NT2/D1 (cell line): ENCODE measurements at regions not wholly inside any gene's neighbourhood (a gene's known extent, or its start where the extent isn't known, plus 50 kb on each side); places are given as distances from the start of the nearest gene placed in this dataset.
"Not testable (repeated sequence)": the region's sequence is repeated elsewhere in the genome, so short reads cannot be mapped to it uniquely, and the experiment has no call there.

Experiments used
- DNase-seq: peaks from one replicate; pipeline ENCODE4 v3.0.0-alpha.2; 2011; ENCODE audit warnings: low read depth, low spot score
- H3K27me3 ChIP-seq: 2 replicates; pipeline ENCODE4 v1.6.0; 2011; ENCODE audit warnings: mild to moderate bottlenecking; ENCODE audit not compliant: insufficient read length, insufficient read depth
- H3K36me3 ChIP-seq: 2 replicates; pipeline ENCODE4 v1.6.1; 2011; ENCODE audit warnings: mild to moderate bottlenecking, low read length, mixed read lengths; ENCODE audit not compliant: insufficient read depth, insufficient read length
- H3K4me1 ChIP-seq: 2 replicates; pipeline ENCODE4 v1.5.1; 2011; ENCODE audit not compliant: insufficient read depth, insufficient read length
- H3K4me3 ChIP-seq: 2 replicates; pipeline ENCODE4 v1.5.1; 2011; ENCODE audit warnings: low read depth; ENCODE audit not compliant: insufficient read length
- H3K9ac ChIP-seq: 2 replicates; pipeline ENCODE4 v1.6.0; 2011; ENCODE audit warnings: low read depth; ENCODE audit not compliant: insufficient read length
- H3K9me3 ChIP-seq: 2 replicates; pipeline ENCODE4 v1.5.1; 2011; ENCODE audit warnings: mild to moderate bottlenecking, low read length; ENCODE audit not compliant: insufficient read depth
- SUZ12 ChIP-seq: IDR thresholded peaks from 2 replicates; pipeline ENCODE4 v1.6.1; 2011; ENCODE audit not compliant: insufficient read length, insufficient read depth; ENCODE audit errors: extremely low read depth
- YY1 ChIP-seq: IDR thresholded peaks from 2 replicates; pipeline ENCODE4 v1.6.1; 2011; ENCODE audit not compliant: insufficient read length, insufficient read depth
- ZNF274 ChIP-seq: IDR thresholded peaks from 2 replicates; pipeline ENCODE4 v1.6.1; 2011; ENCODE audit warnings: mild to moderate bottlenecking, low read depth, low read length

- peak; percentile 11 for DNase-seq
- no peaks in the 10 kb centered on the region for H3K36me3 ChIP-seq
- no peaks in the 10 kb centered on the region for H3K27me3 ChIP-seq
- no peaks in the 10 kb centered on the region for H3K9me3 ChIP-seq
- no peak for TF ChIP-seq YY1
- H3K4me3 ChIP-seq, result no peak overlapping the region
- no peak overlapping the region for H3K9ac ChIP-seq
- peaks cover 2% of the 10 kb centered on the region for H3K4me1 ChIP-seq
Observed at GRCh38 chr5:106086352-106086751, 1584.4 kb downstream of the EFNA5 start.

GRCh38 chr5:106085556-106085955 is 1585.2 kb downstream of the EFNA5 start:
- Histone ChIP-seq H3K36me3 (no peaks in the 10 kb centered on the region), H3K27me3 (no peaks in the 10 kb centered on the region), H3K4me1 (peaks cover 2% of the 10 kb centered on the region), H3K9me3 (no peaks in the 10 kb centered on the region), H3K4me3 (no peak overlapping the region), H3K9ac (no peak overlapping the region)
- no peak for DNase-seq
- TF ChIP-seq YY1 (no peak), SUZ12 (no peak), ZNF274 (no peak)

DNA sequence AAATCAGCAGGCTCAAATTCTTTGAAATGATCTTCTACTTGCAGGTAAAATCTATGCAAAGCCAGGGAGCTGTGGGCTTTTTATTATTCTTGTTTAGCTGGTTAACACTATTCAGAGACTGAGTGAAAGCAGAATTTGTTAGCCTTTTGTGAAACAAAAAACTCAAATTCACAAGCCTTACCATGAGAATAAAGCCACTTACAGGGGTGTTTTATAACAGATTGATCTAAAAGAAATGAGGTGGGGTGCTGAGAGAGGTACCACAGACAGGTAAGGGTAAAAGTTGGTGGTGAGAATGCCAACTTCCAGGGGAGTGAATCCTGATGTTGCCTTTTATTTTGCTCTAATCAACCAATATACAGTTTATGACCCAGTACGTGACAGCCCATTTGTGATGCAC is 1585.6 kb downstream of the EFNA5 start:
- H3K36me3 ChIP-seq, result no peaks in the 10 kb centered on the region
- DNase-seq, result peak; percentile 13
- no peak overlapping the region for H3K4me3 ChIP-seq
- TF ChIP-seq YY1 (no peak), ZNF274 (no peak), SUZ12 (no peak)
- H3K27me3 ChIP-seq, result no peaks in the 10 kb centered on the region
- no peak overlapping the region for H3K9ac ChIP-seq
- H3K9me3 ChIP-seq, result no peaks in the 10 kb centered on the region
- peaks cover 2% of the 10 kb centered on the region for H3K4me1 ChIP-seq

DNA sequence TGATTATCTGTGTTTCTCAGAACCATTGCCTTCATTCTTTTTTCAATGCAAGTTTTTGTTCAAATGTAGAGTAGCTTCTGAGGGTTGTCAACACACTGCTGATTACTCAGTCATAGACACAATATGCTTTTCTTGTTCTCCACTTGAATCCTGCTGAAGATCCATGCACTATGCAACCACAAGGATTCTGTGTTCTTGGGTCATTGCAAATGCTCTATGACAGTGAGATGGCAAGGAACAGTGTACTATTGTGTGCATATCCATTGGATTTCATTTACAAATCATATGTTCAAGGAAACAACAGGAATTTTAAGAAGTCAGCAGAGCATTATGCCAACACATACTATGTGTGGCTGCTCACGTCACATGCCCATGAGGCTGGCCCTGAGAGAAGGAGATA is 1590.2 kb downstream of the EFNA5 start:
- Histone ChIP-seq H3K27me3 (no peaks in the 10 kb centered on the region), H3K36me3 (no peaks in the 10 kb centered on the region), H3K9ac (no peak overlapping the region), H3K4me3 (no peak overlapping the region), H3K4me1 (no peaks in the 10 kb centered on the region), H3K9me3 (no peaks in the 10 kb centered on the region)
- TF ChIP-seq ZNF274, result no peak
- no peak for TF ChIP-seq SUZ12
- no peak for TF ChIP-seq YY1
- DNase-seq, result no peak

DNA sequence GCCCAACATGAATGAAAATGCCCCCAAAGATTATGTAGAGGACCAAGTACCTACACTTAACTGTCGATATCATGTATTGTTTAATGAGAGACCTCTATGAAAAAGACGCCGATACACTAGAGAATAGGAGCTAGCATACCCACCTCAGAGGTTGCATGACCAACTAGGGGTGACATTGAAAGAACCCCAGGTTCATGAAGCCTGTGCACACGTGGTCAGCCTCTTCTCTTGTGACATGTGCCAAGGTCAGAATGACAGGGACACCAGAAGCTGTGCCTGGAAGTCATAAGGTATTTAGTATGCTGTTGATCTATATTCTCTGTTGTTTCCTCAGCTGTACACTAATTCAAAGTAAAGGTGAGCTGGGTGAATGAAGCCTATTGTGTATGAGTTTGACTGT is 1594.1 kb downstream of the EFNA5 start:
- no peak overlapping the region for H3K4me3 ChIP-seq
- no peaks in the 10 kb centered on the region for H3K9me3 ChIP-seq
- no peaks in the 10 kb centered on the region for H3K27me3 ChIP-seq
- H3K9ac ChIP-seq, result no peak overlapping the region
- no peaks in the 10 kb centered on the region for H3K4me1 ChIP-seq
- H3K36me3 ChIP-seq, result no peaks in the 10 kb centered on the region
- no peak for DNase-seq
- TF ChIP-seq YY1 (no peak), ZNF274 (no peak), SUZ12 (no peak)

DNA sequence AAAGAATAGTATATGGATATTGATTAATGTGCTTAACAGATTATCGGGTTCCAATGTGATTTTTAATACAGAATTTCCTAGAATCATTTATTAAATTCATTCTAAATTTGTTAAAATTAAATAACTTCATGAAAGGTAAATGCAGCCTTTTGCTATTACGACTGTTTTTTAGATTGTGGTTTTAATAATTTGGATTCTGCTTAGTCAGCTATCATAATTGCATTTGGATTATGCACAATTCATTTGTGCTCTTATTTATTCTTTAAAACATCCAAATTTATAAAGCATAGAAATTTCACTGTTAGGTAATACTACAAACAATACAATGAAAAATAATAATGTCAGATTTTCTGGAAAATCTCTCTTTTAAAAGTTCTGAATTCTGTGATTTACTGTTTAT is 1598.5 kb downstream of the EFNA5 start:
- no peak overlapping the region for H3K9ac ChIP-seq
- H3K36me3 ChIP-seq, result no peaks in the 10 kb centered on the region
- no peaks in the 10 kb centered on the region for H3K4me1 ChIP-seq
- TF ChIP-seq SUZ12 (no peak), YY1 (no peak), ZNF274 (no peak)
- peaks cover 7% of the 10 kb centered on the region; the same call in 1 of the 2 replicates for H3K9me3 ChIP-seq
- H3K4me3 ChIP-seq, result no peak overlapping the region
- H3K27me3 ChIP-seq, result no peaks in the 10 kb centered on the region
- DNase-seq, result no peak

DNA sequence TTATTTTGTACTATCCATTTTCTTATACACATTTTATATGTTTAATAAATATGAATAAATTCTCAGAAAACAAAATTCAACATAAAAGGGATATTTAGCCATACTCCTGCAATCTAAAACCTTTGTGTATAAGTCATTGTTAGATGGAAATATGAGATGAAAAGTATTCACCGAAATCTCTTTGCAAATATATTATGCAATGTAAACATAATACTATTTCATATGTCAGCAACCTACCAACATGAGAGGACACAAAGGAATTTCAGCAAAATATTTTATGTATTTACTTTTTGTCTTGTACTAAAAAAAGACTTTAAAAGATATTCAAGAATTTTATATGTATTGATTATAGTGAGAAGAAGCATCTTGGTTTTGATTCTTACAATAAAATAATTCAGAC is 1623.4 kb downstream of the EFNA5 start:
- no peaks in the 10 kb centered on the region for H3K4me1 ChIP-seq
- H3K36me3 ChIP-seq, result no peaks in the 10 kb centered on the region
- TF ChIP-seq SUZ12 (no peak), YY1 (no peak), ZNF274 (no peak)
- H3K9me3 ChIP-seq, result no peaks in the 10 kb centered on the region
- DNase-seq, result no peak
- H3K4me3 ChIP-seq, result no peak overlapping the region
- H3K9ac ChIP-seq, result no peak overlapping the region
- no peaks in the 10 kb centered on the region for H3K27me3 ChIP-seq

DNA sequence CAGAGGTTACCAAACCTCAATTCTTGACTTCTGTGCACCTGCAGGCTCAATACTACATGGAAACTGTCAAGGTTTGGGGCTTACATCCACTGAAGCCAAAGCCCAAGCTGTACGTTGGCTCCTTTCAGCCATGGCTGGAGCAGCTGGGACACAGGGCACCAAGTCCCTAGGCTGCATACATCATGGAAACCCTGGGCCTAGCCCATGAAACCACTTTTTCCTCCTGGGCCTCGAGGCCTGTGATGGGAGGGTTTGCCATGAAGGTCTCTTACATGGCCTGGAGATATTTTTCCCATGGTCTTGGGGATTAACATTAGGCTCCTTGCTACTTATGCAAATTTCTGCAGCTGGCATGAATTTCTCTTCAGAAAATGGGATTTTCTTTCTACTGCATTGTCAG is 1638.7 kb downstream of the EFNA5 start:
- DNase-seq, H3K36me3 ChIP-seq, H3K27me3 ChIP-seq, H3K9me3 ChIP-seq, H3K9ac ChIP-seq, H3K4me3 ChIP-seq, H3K4me1 ChIP-seq: not testable (repeated sequence)

GRCh38 chr5:106028314-106028713 is 1642.4 kb downstream of the EFNA5 start:
- no peak overlapping the region for H3K4me3 ChIP-seq
- no peak for DNase-seq
- H3K9me3 ChIP-seq, result peaks cover 8% of the 10 kb centered on the region; the same call in 1 of the 2 replicates
- no peak overlapping the region for H3K9ac ChIP-seq
- H3K4me1 ChIP-seq, result no peaks in the 10 kb centered on the region
- TF ChIP-seq YY1 (no peak), SUZ12 (no peak), ZNF274 (no peak)
- H3K27me3 ChIP-seq, result no peaks in the 10 kb centered on the region
- no peaks in the 10 kb centered on the region for H3K36me3 ChIP-seq
